ENCODE measurements at regions not wholly inside any gene's neighbourhood (a gene's known extent, or its start where the extent isn't known, plus 50 kb on each side); places are given as distances from the start of the nearest gene placed in this dataset.

GRCh38 chr3:28982906-28983305 lies 298.0 kb upstream of the RBMS3 start:
- no peaks in the 10 kb centered on the region for H3K27me3 ChIP-seq (ENCODE audit: low read length)
- H3F3A ChIP-seq (ENCODE audit: low read length, unreplicated experiment): no peaks in the 10 kb centered on the region
- TF ChIP-seq EZH2phosphoT487 (IDR thresholded peaks at IDR 0.05; ENCODE audit: borderline replicate concordance, low read length) (no peak), EZH2 (IDR thresholded peaks at IDR 0.05; ENCODE audit: low read length, unreplicated experiment) (no peak), CTCF (conservative IDR thresholded peaks at IDR 0.05; ENCODE audit: low read depth, low read length) (no peak)
- no peaks in the 10 kb centered on the region for H3K9me3 ChIP-seq (ENCODE audit: low read length)
- no peak for DNase-seq
- H2AFZ ChIP-seq (ENCODE audit: low read length): no peak overlapping the region
- no peak overlapping the region for H3K27ac ChIP-seq (ENCODE audit: low read length)
- intact Hi-C loops (cut with micrococcal nuclease): no loop called here
- H3K36me3 ChIP-seq (ENCODE audit: low read depth, low read length): no peaks in the 10 kb centered on the region
- no peaks in the 10 kb centered on the region for H4K20me1 ChIP-seq (ENCODE audit: low read length)
- no peak overlapping the region for H3K4me3 ChIP-seq (ENCODE audit: low read length)
- H3K4me1 ChIP-seq (ENCODE audit: insufficient read depth, low read length): no peaks in the 10 kb centered on the region
- no peak overlapping the region for H3K9ac ChIP-seq (ENCODE audit: low read length)
- CTCF ChIA-PET: no interaction called here
- H3K79me2 ChIP-seq (ENCODE audit: low read length): no peaks in the 10 kb centered on the region
- no peak for ATAC-seq
- BruUV-seq (replicated peaks): no TSS peak
- H3K9me2 ChIP-seq (replicated peaks; ENCODE audit: low read length): no peaks in the 10 kb centered on the region
- POLR2A ChIA-PET (ENCODE audit: unreplicated experiment): no interaction called here
- H3K4me2 ChIP-seq (ENCODE audit: low read length): no peak overlapping the region

DNA sequence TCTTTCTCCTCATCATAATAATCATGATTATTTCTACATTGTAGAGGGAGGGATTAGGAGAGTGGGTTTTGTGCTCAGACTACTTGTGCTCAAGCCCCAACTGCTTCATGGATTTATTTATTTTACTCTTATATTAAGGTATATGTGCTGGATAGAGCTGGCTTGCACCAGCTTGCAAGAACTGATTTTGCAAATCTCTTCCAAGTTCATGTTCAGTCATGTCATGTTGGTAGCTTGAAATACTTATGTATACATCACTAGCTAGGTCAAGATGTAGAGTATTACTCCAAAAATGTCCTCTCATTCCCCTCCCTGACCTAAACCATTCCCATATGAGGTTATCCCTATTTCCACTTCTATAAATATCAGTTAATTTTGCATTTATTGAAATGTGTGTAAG lies 293.9 kb upstream of the RBMS3 start:
- Histone ChIP-seq H3K9me2 (replicated peaks; ENCODE audit: low read length) (no peaks in the 10 kb centered on the region), H3K9ac (ENCODE audit: low read length) (no peak overlapping the region), H3K4me1 (ENCODE audit: insufficient read depth, low read length) (no peaks in the 10 kb centered on the region), H3K4me2 (ENCODE audit: low read length) (no peak overlapping the region), H3K36me3 (ENCODE audit: low read depth, low read length) (no peaks in the 10 kb centered on the region), H3K9me3 (ENCODE audit: low read length) (no peaks in the 10 kb centered on the region), H4K20me1 (ENCODE audit: low read length) (no peaks in the 10 kb centered on the region), H2AFZ (ENCODE audit: low read length) (no peak overlapping the region), H3K27ac (ENCODE audit: low read length) (no peak overlapping the region), H3K4me3 (ENCODE audit: low read length) (no peak overlapping the region), H3K27me3 (ENCODE audit: low read length) (no peaks in the 10 kb centered on the region), H3F3A (ENCODE audit: low read length, unreplicated experiment) (no peaks in the 10 kb centered on the region), H3K79me2 (ENCODE audit: low read length) (no peaks in the 10 kb centered on the region)
- BruUV-seq (replicated peaks): no TSS peak
- ATAC-seq: no peak
- ChIA-PET POLR2A (ENCODE audit: unreplicated experiment) (no interaction called here), CTCF (no interaction called here)
- TF ChIP-seq EZH2phosphoT487 (IDR thresholded peaks at IDR 0.05; ENCODE audit: borderline replicate concordance, low read length) (no peak), CTCF (conservative IDR thresholded peaks at IDR 0.05; ENCODE audit: low read depth, low read length) (no peak)
- intact Hi-C loops (cut with micrococcal nuclease): no loop called here
- no peak for DNase-seq

- H4K20me1 ChIP-seq (ENCODE audit: low read length): no peaks in the 10 kb centered on the region
- H2AFZ ChIP-seq (ENCODE audit: low read length): no peak overlapping the region
- H3K79me2 ChIP-seq (ENCODE audit: low read length): no peaks in the 10 kb centered on the region
- no peak overlapping the region for H3K9ac ChIP-seq (ENCODE audit: low read length)
- TF ChIP-seq EZH2 (IDR thresholded peaks at IDR 0.05; ENCODE audit: low read length, unreplicated experiment): no peak
- no peak for TF ChIP-seq CTCF (conservative IDR thresholded peaks at IDR 0.05; ENCODE audit: low read depth, low read length)
- TF ChIP-seq EZH2phosphoT487 (IDR thresholded peaks at IDR 0.05; ENCODE audit: borderline replicate concordance, low read length): no peak
- intact Hi-C loops (cut with micrococcal nuclease): no loop called here
- no peaks in the 10 kb centered on the region for H3K36me3 ChIP-seq (ENCODE audit: low read depth, low read length)
- H3K4me2 ChIP-seq (ENCODE audit: low read length): no peak overlapping the region
- H3K9me3 ChIP-seq (ENCODE audit: low read length): no peaks in the 10 kb centered on the region
- CTCF ChIA-PET: no interaction called here
- DNase-seq (peak; percentile 22), ATAC-seq (peak; percentile 77)
- no TSS peak for BruUV-seq (replicated peaks)
- H3K4me1 ChIP-seq (ENCODE audit: insufficient read depth, low read length): no peaks in the 10 kb centered on the region
- POLR2A ChIA-PET (ENCODE audit: unreplicated experiment): interaction anchor here (0.6 kb wide), 1 partner anchor 138 kb away, joined by 3 read pairs; no protein-coding TSS in a partner anchor
- no peaks in the 10 kb centered on the region for H3K9me2 ChIP-seq (replicated peaks; ENCODE audit: low read length)
- no peak overlapping the region for H3K4me3 ChIP-seq (ENCODE audit: low read length)
- no peak overlapping the region for H3K27ac ChIP-seq (ENCODE audit: low read length)
- H3F3A ChIP-seq (ENCODE audit: low read length, unreplicated experiment): no peaks in the 10 kb centered on the region
- no peaks in the 10 kb centered on the region for H3K27me3 ChIP-seq (ENCODE audit: low read length)
Measured at GRCh38 chr3:28989646-28990089, 291.2 kb upstream of the RBMS3 start.
